ENCODE measurements at regions not wholly inside any gene's neighbourhood (a gene's known extent, or its start where the extent isn't known, plus 50 kb on each side); places are given as distances from the start of the nearest gene placed in this dataset.

DNA sequence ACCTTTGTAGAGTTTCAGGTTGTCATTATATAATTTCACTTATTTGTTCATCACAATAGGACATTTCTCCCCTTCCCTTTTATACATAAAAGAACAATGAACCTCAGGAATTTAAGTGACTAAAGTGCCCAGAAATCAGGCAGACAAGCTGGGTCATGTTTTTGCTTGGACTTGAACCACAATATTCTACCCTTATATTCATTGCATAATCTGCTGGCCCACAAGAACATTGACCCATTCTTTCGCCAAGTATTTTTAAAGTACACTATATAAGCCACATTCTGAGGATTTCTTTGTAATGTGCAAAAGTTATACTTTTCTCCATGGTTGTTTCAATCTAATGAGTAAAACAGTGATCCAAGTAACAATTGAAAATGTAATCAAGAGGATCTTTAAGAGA is 637.5 kb upstream of the SLIT2 start:
- peak; percentile 69 for DNase-seq (ENCODE audit: low read depth)
- H3K4me3 ChIP-seq (ENCODE audit: low read length): no peak overlapping the region
- TF ChIP-seq, protein P1, sequence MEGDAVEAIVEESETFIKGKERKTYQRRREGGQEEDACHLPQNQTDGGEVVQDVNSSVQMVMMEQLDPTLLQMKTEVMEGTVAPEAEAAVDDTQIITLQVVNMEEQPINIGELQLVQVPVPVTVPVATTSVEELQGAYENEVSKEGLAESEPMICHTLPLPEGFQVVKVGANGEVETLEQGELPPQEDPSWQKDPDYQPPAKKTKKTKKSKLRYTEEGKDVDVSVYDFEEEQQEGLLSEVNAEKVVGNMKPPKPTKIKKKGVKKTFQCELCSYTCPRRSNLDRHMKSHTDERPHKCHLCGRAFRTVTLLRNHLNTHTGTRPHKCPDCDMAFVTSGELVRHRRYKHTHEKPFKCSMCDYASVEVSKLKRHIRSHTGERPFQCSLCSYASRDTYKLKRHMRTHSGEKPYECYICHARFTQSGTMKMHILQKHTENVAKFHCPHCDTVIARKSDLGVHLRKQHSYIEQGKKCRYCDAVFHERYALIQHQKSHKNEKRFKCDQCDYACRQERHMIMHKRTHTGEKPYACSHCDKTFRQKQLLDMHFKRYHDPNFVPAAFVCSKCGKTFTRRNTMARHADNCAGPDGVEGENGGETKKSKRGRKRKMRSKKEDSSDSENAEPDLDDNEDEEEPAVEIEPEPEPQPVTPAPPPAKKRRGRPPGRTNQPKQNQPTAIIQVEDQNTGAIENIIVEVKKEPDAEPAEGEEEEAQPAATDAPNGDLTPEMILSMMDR (IDR thresholded peaks at IDR 0.05; ENCODE audit: insufficient read depth, low read depth, low read length, missing control alignments): no peak

GRCh38 chr4:19596342-19596741 is 655.4 kb upstream of the SLIT2 start:
- DNase-seq (ENCODE audit: low read depth): no peak
- TF ChIP-seq, protein P1 (IDR thresholded peaks at IDR 0.05; ENCODE audit: insufficient read depth, low read depth, low read length, missing control alignments): no peak
- H3K4me3 ChIP-seq (ENCODE audit: low read length): no peak overlapping the region

DNA sequence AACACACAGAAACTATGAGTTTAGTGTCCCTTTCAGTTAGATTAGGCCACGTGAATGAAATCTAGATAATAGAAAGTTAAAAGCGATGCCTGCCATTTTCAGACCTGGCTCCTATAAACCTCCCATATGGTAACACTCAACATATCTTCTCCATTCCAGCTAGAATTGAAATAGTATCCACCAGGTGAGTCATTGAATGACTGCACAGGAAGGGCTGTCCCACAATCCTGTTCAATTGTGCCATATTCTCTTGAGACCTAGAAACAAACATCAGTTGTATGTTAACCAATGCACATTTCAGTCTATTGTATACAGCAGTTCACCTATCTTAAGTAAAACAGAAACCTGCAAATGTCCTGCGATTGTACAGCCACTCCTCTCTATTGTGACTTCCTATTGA is 659.3 kb upstream of the SLIT2 start:
- TF ChIP-seq, protein P1 (IDR thresholded peaks at IDR 0.05; ENCODE audit: insufficient read depth, low read depth, low read length, missing control alignments): no peak
- H3K4me3 ChIP-seq (ENCODE audit: low read length): no peak overlapping the region
- peak; percentile 43 for DNase-seq (ENCODE audit: low read depth)

- DNase-seq (ENCODE audit: low read depth): peak; percentile 34
- no peak overlapping the region for H3K4me3 ChIP-seq (ENCODE audit: low read length)
- TF ChIP-seq, protein P1 (IDR thresholded peaks at IDR 0.05; ENCODE audit: insufficient read depth, low read depth, low read length, missing control alignments): no peak
These were observed 667.7 kb upstream of the SLIT2 start for GRCh38 chr4:19583827-19584569.

DNA sequence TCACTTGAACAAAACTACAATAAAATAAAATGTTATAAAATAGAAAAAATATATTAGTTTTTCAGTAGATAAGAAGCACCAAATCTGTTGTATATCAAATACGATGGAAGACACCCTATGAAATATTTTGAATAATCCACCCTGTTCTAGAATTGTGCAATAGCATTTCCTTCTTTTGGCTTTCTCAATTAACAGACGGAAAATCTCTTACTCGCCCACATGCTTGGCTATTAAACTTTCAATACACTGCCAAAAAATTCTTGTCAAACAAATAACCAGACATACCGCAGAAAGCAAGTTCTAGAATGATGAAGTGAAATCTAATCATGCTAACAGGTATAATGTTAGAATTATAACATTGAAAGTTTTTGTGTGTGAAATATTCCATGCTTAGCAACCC is 671.6 kb upstream of the SLIT2 start:
- peak; percentile 7 for DNase-seq (ENCODE audit: low read depth)
- TF ChIP-seq, protein P1 (IDR thresholded peaks at IDR 0.05; ENCODE audit: insufficient read depth, low read depth, low read length, missing control alignments): no peak
- no peak overlapping the region for H3K4me3 ChIP-seq (ENCODE audit: low read length)

DNA sequence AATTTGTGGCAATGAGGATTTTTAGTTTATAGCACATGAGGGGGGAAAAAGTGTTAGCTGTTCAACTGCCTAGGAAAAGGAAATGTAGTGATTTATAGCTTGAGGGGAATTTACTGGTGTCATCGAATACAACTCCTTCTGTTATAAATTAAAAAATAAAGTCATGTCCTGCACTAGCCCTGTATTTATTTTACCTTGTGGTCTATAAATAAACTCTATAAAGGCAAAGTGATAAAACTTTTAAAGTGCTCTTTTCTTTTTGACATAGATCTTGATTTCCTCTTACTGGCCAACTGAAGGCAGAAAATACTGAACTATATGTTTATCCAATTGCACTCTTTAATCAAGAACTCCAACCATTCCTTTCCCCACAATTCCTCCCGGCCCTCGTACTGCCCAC is 672.1 kb upstream of the SLIT2 start:
- no peak overlapping the region for H3K4me3 ChIP-seq (ENCODE audit: low read length)
- no peak for DNase-seq (ENCODE audit: low read depth)
- TF ChIP-seq, protein P1 (IDR thresholded peaks at IDR 0.05; ENCODE audit: insufficient read depth, low read depth, low read length, missing control alignments): no peak

DNA sequence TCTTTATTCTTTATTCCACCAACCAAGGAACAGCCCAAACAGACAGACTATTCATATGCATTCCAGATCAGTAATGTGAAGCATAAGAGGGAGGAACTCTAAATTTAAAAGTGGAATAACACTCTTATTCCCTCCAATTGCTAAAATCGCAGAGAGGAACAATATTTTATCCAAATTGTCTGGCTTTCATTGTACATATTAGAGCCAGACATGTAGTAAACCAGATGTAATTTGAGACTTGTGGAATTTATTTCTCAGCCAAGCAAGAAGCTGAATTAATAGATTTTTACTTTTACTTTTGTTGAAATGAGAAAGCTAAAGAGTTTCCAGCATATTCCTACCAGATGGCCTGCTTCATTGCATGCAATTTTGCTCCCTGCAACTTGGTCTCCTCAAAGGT is 674.6 kb upstream of the SLIT2 start:
- no peak for DNase-seq (ENCODE audit: low read depth)
- H3K4me3 ChIP-seq (ENCODE audit: low read length): no peak overlapping the region
- TF ChIP-seq, protein P1 (IDR thresholded peaks at IDR 0.05; ENCODE audit: insufficient read depth, low read depth, low read length, missing control alignments): no peak
